ENCODE measurements at regions not wholly inside any gene's neighbourhood (a gene's known extent, or its start where the extent isn't known, plus 50 kb on each side); places are given as distances from the start of the nearest gene placed in this dataset.

DNA sequence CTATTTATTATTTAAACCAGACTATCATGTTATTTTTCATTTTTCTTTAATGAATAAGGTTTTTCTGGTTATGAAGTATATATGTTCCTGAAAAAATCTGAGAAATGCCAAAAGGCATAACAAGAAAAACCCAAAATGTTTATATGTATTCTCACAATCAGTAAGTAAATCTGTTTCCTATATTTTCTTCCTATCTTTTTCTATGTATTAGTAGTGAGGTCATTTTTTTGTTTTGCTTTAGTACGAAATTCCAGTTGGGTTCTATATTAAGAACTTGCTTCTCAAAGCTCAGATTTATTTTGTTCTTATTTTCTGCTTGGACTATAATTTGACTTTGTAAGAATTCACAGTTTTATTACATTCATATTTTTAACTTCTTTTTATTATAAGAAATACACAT is 287.5 kb upstream of the NFE2L3 start:
- FAIRE-seq (no peak), DNase-seq (ENCODE audit: insufficient read length, low spot score) (no peak)
- TF ChIP-seq, protein P1, sequence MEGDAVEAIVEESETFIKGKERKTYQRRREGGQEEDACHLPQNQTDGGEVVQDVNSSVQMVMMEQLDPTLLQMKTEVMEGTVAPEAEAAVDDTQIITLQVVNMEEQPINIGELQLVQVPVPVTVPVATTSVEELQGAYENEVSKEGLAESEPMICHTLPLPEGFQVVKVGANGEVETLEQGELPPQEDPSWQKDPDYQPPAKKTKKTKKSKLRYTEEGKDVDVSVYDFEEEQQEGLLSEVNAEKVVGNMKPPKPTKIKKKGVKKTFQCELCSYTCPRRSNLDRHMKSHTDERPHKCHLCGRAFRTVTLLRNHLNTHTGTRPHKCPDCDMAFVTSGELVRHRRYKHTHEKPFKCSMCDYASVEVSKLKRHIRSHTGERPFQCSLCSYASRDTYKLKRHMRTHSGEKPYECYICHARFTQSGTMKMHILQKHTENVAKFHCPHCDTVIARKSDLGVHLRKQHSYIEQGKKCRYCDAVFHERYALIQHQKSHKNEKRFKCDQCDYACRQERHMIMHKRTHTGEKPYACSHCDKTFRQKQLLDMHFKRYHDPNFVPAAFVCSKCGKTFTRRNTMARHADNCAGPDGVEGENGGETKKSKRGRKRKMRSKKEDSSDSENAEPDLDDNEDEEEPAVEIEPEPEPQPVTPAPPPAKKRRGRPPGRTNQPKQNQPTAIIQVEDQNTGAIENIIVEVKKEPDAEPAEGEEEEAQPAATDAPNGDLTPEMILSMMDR (IDR thresholded peaks at IDR 0.05; ENCODE audit: insufficient read depth, missing control alignments) = no peak

DNA sequence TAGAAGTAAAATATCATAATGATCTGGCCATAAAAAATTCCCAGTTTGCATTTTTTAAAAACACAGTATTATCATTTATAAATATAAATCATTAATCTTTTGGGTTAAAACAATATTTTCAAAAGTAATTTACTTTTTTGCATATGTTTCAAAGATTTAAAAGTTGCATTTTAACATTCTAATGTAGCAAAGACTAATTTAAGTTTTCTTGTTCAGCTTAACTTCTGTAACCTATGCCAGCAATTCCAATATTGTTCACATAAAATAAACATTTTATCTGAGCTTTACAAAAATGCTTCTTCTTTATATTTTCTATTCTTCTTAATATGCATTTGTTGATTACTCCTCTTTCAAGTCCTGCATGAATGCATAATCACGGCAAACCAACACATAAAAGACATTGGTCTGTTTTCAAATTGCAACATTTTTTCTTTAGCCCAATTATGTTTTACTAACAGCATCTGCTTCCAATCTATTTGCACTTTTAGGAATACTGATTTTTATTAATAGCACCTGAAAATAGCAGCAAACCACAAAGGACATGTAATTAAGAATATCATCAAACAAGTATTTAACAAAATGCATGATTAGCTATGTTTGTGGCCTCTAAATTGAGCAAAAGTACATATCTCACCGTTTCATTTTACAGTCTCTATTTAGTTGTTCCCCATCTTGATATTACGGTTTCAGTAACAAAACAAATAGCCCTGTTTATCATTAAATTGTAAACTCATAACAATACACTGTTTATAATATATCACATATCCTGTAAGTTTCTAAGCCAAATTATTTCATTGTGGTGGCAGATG is 286.9 kb upstream of the NFE2L3 start:
- DNase-seq (ENCODE audit: insufficient read length, low spot score) (no peak), FAIRE-seq (peak; percentile 55)
- TF ChIP-seq, protein P1 (IDR thresholded peaks at IDR 0.05; ENCODE audit: insufficient read depth, missing control alignments) = no peak

DNA sequence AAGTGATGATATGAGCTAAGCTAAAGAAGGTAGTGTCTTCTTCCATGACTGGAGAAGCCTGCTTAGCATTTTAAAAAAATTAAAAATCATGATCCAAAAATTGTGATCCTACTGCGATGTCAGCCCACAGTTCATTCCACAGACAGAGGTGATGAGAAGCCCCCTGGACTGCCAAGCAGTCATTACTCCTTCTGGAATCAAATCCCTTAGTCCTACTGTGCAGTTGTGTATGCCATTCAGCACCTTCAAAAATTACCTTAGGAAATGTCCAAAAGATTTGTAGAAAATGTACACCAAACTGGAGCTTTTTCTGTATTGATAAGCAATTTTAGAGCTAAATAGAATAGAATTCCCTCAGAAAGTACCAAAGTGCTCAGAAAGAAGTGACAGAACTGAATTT is 283.5 kb upstream of the NFE2L3 start:
- FAIRE-seq (no peak), DNase-seq (ENCODE audit: insufficient read length, low spot score) (no peak)
- TF ChIP-seq, protein P1 (IDR thresholded peaks at IDR 0.05; ENCODE audit: insufficient read depth, missing control alignments) = no peak

DNA sequence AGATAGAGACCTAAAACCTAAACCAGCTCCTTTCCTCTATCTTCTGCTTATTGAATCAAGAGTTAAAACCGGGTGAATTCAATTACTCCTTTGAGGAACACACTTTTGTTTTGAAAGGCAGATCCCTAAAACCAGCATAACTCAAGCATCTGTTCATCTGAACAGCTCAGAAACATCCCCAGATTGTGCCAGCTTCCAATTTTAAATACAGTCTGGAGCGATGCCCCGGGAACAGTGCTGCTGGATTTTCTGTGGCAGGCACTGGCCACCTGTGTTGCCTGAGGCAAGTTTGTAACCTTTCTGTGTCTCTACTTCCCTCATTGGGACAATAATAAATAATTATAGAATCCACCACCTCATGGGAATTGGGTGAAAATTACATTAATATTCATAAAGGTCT is 281.4 kb upstream of the NFE2L3 start:
- no peak for DNase-seq (ENCODE audit: insufficient read length, low spot score)
- TF ChIP-seq, protein P1 (IDR thresholded peaks at IDR 0.05; ENCODE audit: insufficient read depth, missing control alignments) = no peak
- no peak for FAIRE-seq

DNA sequence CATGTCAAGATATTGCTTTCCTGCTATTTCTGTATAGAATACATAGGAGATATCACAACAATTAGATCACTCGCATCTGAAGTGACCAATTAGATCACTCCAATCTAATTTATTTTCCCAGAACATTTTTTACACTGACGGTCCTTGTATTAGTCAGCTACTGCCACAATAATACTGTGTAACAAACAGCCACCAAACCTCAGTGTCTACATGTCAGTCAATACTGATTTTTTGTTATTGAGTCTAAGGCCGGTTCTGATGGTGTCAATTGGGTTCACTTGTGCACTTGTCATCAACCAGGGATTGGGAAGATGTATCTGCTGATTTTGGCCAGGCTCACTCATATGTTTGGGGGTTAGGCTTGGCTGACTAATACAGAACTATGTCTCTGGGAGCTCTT is 275.9 kb upstream of the NFE2L3 start:
- TF ChIP-seq, protein P1 (IDR thresholded peaks at IDR 0.05; ENCODE audit: insufficient read depth, missing control alignments) = no peak
- FAIRE-seq (no peak), DNase-seq (ENCODE audit: insufficient read length, low spot score) (no peak)

DNA sequence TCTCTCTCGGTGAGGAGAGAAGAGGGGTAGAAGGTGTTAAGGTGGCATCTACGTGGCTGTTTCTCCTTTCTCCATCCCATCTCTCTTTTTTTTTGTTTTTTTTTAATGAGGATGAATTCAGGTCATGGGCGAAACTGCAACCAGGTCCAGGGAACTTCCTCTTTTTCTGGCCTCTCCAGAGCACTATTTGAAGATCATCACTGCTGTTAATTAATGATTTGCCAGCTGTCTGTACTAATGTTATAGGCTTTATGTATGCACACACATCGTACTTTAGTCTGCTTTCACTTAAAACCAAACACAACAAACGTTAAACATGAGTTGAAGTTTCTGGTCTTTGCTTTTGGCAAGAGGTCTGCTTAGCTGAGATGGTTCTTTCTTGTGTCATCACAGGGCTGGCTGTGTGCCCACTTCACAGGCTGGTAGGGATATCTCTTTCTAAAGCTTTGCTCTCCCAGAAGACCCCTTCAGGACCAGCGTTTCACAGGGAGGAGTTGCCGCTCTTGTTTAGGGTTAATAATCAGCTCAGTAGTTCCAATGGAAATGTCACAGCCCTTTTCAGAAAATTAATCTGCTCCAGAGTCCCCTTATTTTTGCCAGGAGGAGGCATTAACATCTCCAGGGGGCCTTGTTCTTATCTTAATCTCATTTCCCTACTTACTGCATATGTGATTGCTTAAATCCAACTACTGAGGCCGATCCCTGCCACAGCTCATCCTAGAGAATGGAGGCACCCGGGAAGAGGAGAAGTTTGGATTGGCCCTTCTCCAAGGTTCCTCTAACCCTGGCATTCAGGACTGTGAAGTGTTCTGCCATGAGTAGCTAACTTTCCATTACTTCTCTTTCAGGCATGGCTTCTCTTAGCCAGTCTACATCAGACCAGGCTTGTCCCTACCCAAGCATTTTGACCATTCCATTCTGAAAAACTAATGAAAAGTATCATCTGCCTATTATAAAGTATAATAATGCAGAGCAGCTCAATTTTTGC is 273.9 kb upstream of the NFE2L3 start:
- TF ChIP-seq, protein P1 (IDR thresholded peaks at IDR 0.05; ENCODE audit: insufficient read depth, missing control alignments) = no peak
- no peak for FAIRE-seq
- DNase-seq (ENCODE audit: insufficient read length, low spot score) = no peak

Measured in D721Med (cell line).